Fibroblast of skin of abdomen (primary cell): ENCODE measurements at regions not wholly inside any gene's neighbourhood (a gene's known extent, or its start where the extent isn't known, plus 50 kb on each side); places are given as distances from the start of the nearest gene placed in this dataset.
A peak's percentile ranks its signal among the peaks of the same experiment; 100 is the strongest.
"Not testable (repeated sequence)": the region's sequence is repeated elsewhere in the genome, so short reads cannot be mapped to it uniquely, and the experiment has no call there.

Experiments
- DNase-seq: peaks from one replicate; pipeline ENCODE4 v3.0.0-alpha.2; 2013

DNA sequence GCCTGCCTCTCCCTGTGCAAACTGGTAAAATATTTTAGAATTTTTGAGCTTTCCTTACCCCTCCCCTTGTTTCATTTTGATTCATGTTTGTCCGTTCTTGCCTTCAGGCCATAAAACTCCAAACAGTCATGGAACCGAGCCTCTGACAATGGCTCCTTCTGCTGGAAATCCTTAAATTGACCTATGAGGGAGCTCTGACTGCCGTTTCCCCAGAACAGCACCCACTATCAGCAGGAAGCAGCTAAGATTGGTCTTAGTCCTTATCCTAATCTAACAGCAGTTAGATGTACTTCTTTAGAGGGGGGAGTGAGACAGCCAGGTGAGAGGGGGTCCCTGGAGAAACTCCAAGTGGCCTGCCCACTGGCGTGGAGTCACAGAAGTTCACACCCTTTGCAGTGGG lies 106.7 kb downstream of the FAM174A start:
- no peak for DNase-seq

DNA sequence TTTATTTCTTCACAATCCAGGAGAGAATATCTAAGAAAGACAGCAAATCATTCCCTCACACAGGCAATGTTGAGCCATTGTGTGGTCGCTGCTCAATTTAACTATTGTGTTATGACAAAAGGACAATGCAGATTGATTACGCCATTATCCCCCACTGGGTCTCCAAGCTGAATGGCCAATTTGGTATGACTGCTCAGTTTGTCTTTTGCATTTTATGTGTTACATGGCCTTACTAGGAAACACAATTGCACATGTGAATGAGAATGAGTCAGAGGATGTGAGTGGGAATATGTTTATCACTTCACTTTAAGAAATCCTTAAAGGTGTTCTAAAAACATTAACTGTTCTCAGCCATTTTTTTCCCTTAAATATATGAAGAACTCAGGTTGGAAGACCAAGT lies 108.3 kb downstream of the FAM174A start:
- no peak for DNase-seq

DNA sequence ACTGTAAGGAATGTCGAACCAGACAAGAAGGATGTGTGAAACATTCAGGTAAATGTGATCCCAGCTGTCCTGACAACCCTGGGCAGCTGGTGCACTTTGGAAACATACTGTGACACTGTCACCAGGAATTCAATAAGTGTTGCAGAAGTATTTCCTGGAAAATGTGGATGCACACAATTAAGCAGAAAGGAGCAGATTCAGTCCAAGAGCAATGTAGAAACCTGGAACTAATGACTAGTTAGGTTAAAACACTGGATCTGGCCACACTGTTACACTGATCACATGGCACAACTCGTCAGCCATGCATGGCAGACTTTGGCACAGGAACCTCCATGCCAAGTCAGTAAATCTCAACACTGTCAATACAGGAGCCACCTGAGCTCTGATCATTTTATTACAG lies 109.0 kb downstream of the FAM174A start:
- DNase-seq, result no peak

DNA sequence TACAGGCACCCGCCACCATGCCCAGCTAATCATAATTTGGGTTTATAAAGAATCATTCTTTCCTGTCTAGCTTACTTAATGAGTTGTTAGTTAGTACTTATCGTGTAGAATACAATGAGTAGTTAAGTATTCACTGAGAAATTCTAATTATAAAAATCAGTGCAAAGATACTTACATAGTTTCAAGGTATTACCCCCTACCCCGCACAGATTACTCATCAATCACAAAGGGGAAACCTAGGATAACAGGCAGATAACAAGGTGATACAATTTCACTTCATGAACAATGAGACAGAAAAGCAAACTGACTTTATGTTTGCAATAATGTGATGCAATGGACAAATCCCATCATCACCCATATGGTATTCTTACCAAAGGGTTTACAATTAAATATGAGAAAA lies 109.6 kb downstream of the FAM174A start:
- no peak for DNase-seq

DNA sequence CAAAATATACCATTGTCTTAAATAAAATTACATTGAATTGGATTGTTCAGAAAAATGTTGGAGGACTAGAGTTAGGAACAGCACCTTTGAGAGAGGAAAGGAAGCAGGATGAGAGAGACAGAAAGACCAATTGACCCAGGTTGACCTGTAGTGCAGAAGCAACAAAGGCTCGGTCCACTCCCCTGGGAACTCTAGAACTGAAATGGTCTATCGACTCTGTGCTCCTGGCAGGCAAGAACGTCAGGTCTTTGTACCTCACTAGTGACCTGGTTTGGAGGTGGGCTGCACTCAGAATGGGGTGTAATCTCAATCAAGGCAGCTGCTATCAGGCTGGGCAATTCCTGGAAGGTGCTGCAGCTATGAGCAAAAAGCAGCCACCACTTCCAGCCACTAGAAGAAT lies 110.8 kb downstream of the FAM174A start:
- no peak for DNase-seq

DNA sequence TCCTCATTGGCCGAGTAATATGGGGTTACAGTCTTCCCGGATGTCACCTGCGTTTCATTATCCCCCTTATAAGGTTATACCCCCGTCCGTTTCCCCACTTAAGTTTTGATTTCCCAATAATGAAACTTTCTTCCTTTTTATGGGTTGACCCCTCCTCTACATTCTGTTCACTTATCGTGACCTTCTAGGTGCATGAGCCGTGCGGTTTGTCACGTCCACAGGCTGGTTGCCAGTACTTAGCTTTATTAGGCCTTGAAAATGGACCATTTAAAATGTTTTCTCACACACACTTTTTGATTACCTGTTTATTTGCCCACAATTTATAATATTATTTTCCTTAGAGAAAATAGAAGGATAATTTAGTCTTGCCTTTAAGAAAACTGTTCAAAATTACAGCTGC lies 111.5 kb downstream of the FAM174A start:
- DNase-seq, result no peak

DNA sequence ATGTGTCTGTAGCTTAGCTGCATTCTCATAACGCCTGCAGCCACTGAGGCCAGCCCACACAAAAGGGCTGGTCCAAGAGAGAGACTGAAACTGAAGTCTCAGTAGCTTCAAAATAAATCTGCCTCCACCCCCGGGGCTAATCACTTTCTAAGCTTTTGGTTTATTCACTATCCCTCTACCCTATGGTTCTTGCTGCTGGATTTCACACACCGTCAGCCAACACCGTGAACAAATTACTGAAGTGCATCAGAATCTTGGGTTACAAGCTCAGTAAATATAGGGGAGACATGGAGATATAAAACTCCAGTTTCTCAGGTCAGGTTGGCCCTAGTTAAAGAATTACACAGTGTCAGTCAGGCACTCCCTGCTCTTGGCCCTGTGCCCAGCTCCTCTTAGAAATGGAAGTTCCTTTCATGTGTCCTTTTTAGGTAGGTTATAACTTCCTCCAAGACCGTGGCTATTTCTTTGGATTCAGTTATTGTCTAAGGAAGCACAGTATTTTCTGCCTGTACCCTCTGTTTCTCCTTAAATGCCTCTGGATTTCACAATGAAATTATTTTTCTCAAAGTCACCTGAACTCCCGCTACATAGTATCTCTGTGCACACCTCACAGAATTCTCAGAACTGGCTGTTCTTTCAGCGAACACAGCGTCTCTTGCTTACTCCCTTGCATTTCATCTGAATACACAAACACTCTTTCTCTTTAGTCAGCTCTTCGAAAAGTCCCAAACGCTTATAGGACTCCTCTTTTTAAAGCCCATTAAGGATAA lies 112.5 kb downstream of the FAM174A start:
- no peak for DNase-seq

DNA sequence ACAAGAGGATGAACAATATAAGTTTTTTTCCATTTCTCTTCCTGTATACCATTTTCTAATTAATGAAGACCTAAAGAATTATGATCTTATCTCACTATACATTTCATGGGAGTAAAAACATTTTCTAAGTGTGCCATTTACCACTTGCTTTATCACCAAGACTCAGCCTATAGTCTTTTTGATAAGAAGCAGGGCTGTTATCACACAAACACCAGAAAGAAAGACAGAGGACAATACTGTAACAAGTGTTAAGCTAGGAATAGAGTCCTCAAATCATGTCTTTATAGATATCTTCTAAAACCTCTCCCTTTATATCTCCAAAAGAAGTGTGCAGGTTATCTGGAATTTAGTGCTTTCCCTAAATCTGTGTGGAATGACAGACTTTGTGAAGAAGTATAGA lies 119.7 kb downstream of the FAM174A start:
- DNase-seq, result no peak

DNA sequence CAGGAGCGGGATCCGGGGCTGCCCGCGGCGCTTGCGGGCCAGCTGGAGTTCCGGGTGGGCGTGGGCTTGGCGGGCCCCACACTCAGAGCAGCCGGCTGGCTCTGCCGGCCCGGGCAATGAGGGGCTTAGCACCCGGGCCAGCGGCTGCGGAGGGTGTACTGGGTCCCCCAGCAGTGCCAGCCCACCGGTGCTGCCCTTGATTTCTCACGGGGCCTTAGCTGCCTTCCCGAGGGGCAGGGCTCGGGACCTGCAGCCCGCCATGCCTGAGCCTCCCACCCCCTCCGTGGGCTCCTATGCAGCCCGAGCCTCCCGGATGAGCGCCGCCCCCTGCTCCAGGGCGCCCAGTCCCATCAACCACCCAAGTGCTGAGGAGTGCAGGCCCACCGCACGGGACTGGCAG lies 121.6 kb downstream of the FAM174A start:
- not testable (repeated sequence) for DNase-seq

DNA sequence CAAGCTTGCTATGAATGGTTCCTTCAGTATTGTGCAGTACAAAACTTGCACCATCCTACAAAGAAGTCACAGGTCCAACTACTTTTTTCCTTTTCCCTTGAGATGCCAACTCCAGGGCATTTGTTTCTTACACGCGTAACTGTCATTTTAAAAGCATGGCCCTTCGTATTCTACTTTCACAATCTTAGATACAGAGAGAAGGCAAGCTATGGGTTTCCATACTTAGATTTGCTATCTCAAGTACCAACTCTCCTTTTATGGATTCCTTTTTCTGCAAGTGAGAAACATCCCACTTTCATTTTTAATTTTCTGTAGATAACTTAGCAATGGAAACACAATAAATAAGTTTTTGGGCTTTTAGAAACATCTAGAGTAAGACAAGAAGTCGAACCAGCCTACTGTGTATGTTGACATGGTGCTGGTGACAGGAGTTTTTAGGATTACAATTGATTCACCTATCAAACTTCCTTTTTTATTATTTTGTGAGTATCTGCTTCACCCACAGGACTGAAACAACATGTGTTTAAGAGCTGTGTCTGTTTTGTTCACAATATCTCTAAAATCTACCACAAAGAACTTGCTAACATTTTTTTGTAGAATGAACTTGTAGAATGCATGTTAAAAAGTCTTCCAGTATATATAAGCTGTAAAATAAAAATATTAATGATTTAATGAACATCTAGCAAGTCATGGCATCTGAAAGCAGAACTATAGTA lies 124.1 kb downstream of the FAM174A start:
- no peak for DNase-seq

DNA sequence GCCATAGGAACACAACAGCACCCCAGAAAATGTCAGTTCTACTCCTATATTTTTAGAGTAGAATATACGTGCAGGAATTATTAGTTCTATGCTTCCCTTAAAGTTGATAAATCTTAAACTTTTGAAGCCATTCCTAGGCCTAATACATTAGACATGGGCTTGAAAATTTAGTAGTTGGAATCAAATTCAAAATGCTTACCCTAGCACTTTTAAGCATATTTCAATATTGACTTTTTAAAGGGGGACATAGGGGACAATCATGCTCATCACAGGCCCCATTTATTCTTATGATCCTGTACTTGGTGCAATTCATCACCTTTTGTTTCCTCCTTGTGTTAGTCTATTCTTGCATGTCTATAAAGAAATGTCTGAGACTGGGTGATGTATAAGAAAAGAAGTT lies 129.0 kb downstream of the FAM174A start:
- DNase-seq, result no peak

DNA sequence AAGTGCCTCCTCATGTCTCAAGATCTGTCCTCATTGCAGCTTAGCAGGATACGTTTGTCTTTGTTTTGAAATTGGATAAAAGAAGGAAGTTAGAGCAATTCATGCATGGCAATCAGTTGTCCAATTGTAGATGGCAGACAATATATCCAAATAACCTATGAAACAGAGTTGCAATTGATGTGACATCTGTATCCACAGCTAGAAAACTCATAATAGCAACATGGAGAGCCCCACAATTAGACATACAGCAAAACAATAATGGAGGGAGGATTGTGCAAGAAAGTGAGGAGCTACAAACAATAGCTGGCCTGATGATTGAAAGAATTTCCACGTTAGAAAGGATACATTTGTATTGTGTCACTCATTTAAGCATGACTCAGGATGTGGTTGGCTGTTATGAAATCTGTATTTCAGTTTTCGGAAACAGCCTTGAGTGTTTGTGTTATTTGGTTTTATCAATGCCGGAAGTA lies 132.0 kb downstream of the FAM174A start:
- DNase-seq, result peak; percentile 47

DNA sequence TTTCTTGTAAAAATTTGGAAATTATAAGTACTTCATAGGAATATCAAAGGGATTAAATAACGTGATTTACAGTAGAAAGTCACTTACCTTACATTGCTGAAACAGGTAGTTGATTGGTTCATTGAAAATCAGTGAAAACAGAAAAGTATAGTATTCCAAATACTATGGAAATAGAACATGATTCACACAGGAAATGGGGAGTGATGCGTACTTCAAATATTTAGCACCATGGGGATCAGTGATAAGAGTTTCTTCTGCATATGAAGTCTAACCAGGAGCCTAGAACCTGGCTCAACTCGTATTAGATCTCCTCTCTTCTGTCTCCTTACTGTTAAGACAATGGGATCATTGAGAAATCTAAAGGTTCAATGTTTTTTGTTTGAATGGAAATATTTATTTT lies 133.3 kb downstream of the FAM174A start:
- DNase-seq, result peak; percentile 33

DNA sequence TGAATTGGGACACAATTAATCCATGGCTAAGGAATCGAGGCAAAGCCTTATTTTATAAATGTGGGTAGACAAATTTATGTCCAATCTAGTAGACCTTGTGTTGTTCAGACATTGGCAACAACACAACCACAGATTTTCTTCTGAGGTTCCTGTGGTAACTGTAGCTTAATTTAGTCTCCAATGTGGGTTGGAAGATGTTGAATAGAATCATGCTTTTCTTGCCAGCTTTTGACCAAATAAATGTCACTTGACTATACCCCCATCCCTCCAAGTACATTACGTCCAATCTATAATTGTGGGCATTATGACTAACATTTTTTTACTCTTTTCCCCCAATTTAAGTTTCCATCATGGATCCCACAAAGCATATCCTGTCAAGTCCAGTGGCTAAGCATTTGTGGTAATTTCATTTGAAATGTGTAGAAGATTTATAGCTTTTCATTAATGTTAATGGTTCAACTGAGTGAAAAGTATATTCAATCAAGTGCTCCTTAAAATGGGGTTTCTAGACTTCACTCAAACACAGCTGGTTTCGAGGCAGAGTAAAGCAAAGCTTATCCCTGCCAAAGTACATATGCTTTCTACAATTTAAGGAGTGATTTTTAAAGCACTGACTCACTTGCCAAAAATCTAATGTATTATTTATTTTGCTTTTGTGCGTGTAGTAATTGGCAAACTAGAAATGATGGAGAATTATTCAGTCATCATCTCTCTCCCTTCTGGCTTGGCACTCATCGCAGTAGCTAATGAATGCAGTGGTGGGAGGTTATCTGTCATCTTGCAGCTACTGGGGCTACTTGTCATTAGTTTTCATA lies 141.8 kb downstream of the FAM174A start:
- DNase-seq, result peak; percentile 82

DNA sequence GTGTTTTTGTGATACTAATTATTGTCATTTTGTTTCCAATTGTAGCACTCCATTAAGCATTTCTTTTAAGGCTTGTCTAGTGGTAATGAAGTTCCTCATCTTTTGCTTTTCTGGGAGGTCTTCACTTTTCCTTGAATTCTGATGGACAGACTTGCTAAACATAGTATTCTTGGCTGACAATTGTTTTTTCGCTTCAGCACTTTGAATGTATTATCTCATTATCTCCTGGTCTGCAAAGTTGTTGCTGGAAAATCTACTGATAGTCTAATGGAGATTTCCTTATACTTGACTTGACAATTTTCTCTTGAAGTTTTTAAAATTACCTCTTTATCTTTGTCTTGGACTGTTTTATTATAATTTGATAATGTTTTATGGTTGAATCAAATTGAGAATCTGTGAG lies 147.5 kb downstream of the FAM174A start:
- DNase-seq, result no peak

DNA sequence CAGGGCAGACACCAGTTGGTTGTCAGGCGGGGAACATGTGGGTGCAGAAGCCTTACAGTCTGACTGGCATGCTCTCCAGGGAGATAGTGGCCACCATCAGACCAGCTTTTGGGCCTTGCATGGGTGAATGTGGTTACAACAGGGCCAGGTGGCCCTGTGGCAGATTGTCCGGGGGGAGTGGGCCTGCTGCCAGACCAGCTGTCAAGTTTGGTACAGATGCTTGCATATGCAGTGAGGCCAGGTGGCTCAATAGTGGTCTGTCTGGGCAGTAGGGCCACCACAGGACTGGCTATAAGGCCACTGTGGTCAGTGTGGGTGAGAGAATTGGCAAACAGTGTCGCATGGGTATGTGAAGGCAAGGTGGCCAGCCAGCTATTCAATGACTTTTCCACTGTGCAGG lies 148.7 kb downstream of the FAM174A start:
- DNase-seq, result no peak

DNA sequence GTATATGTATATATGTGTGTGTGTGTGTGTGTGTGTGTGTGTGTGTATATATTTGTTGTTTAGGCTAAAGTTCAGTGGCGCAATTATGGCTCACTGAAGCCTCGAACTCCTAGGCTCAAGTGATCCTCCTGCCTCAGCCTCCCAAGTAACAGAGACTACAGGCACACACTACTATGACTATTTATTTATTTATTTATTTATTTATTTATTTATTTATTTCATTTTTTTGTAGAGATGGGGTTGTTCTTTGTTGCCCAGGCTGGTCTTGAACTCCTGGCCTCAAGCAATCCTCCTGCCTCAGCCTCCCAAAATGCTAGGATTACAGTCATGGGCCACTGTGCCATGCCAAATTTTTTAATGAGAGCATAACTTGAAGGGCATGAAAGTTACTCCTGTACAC lies 149.9 kb downstream of the FAM174A start:
- DNase-seq, result not testable (repeated sequence)

DNA sequence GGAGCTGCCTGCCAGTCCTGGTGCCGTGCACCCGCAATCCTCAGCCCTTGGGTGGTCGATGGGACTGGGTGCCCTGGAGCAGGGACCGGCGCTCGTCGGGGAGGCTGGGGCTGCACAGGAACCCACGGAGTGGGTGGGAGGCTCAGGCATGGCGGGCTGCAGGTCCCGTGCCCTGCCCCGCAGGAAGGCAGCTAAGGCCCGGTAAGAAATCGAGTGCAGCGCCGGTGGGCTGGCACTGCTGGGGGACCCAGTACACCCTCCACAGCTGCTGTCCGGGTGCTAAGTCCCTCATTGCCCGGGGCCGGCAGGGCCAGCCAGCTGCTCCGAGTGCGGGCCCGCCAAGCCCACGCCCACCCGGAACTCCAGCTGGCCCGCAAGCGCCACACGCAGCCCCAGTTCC lies 153.7 kb downstream of the FAM174A start:
- DNase-seq, result not testable (repeated sequence)

DNA sequence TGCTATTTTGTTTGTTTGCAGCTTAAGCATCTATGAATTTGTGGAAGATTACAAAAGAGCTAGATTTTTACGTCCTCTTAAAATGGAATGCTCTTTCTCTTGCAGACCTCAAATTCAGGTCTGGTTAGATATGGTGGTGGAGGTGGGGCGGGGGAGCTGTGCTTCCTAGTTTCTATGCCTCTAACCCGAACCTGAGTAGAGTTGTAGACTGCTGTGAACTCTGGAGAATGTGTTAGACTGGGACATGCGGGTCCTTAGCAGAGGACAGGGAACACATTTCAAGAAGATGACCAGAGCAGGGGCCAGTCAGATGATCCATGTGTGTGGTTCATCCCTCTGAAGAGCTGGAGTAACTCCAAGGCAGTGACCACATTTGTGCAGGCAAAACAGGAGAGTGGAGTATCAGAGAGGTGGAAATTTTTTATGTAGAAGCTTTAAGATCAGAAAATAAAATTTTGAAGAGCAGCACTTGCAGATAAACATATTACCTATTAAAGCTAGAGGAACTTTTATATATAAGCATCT lies 154.9 kb downstream of the FAM174A start:
- peak; percentile 14 for DNase-seq

DNA sequence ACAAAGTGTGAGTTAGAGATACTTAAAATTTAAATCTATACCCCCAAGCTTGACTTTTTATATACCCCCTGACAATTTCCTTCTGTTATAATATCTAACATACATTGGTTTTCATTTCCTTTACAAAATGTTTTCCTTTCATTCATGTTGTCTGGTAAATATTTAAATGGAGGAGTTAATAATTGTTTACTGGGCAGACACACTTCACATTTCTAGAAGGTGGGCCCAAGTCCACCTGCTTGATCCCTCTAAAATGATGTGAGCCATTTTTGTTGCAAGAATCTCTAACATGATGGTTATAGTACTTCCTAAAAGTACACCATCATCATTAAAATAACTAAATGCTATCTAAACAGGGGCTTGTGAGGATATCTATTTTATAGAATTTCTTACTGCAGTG lies 155.9 kb downstream of the FAM174A start:
- DNase-seq, result no peak

DNA sequence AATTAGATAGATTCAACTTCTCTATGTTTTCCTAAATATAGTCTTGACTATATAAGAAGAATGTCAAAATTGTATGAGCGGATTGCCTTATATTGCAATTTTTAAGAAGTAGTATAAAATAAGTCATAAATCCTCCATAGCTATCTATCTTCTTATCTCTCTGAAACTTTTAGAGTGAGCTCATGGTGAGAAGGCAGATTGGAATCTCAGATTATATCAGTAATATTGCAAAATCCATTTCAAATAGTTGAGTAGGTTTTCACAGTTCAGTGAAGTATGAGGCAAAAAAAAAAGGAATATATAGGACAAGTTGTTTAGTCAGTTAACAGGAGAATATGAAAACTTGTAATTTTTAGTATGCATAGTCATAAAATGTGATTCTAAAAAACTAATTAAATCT lies 156.4 kb downstream of the FAM174A start:
- peak; percentile 69 for DNase-seq

DNA sequence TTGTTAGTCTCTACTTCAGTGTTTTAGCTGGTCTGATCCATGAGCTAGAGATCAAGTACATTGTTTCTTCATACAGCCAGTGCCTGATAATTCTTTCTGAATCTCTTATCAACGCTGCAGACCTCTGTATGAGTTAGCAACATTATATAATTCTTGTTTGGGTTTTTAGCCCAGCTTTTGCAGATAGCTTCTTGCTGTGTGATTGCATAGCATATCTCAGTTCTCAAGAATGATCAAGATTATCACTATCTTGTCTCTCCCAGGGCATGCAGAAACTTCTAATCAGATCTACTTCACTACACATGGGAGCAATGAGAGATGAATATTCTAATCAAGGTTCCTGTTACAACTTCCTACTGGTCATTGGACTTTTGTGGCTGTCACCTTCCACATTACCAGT lies 158.3 kb downstream of the FAM174A start:
- DNase-seq, result no peak

DNA sequence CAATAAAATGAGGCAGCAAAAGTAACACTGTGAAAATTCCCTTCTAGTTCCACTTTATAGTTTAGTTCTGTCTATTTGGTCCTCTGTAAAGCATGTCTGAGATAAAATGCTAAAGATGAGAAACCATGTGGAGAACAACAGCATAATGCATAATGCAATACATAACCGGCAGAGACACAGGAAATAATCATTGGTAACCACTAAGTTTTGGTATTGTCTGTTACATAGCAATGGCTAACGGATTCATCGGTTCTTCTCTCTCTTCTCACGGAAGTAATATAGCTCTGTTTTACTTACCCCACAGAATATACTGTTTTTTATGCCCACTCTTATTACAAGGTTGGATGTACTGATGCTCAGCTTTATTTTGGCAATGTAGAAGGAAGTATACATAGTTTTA lies 158.9 kb downstream of the FAM174A start:
- no peak for DNase-seq
